OCI-LY3 (cell line): ENCODE measurements at regions not wholly inside any gene's neighbourhood (a gene's known extent, or its start where the extent isn't known, plus 50 kb on each side); places are given as distances from the start of the nearest gene placed in this dataset.

ENCODE experiments used
- H2AFZ ChIP-seq: fragments of 200-600, 300-600 bp; shearing (Covaris generic); 2 replicates; pipeline ENCODE4 v1.6.0; 2014; ENCODE audit warnings: antibody characterized with exemption, low read depth, low read length
- H3K27ac ChIP-seq: fragments of 200-600, 300-600 bp; sonication (generic); 2 replicates; pipeline ENCODE4 v1.5.1; 2014; ENCODE audit warnings: mild to moderate bottlenecking, low read length, moderate library complexity, mixed read lengths
- H3K27me3 ChIP-seq: fragments of 200-600, 300-600 bp; sonication (generic); 2 replicates; pipeline ENCODE4 v1.6.1; 2014; ENCODE audit warnings: low read depth, low read length, mixed read lengths
- H3K36me3 ChIP-seq: fragments of 200-600, 300-600 bp; sonication (generic); replicated peaks from 2 replicates; pipeline ENCODE3; 2014; ENCODE audit warnings: low read depth, low read length, mixed read lengths
- H3K4me1 ChIP-seq: fragments of 300-600, 200-600 bp; sonication (generic); 2 replicates; pipeline ENCODE4 v1.6.1; 2014; ENCODE audit warnings: low read length, mixed read lengths
- H3K4me2 ChIP-seq: fragments of 200-600, 300-600 bp; sonication (generic); 2 replicates; pipeline ENCODE4 v1.6.1; 2014; ENCODE audit warnings: low read length, mixed read lengths
- H3K4me3 ChIP-seq: fragments of 300-600, 200-600 bp; sonication (generic); 2 replicates; pipeline ENCODE4 v1.5.1; 2014; ENCODE audit warnings: antibody characterized with exemption, mild to moderate bottlenecking, low read length, moderate library complexity
- H3K79me2 ChIP-seq: fragments of 300-600, 200-600 bp; shearing (Covaris generic); 2 replicates; pipeline ENCODE4 v1.6.1; 2014; ENCODE audit warnings: mild to moderate bottlenecking, low read length, mixed read lengths
- H3K9ac ChIP-seq: fragments of 300-600, 200-600 bp; shearing (Covaris generic); 2 replicates; pipeline ENCODE4 v1.6.0; 2014; ENCODE audit warnings: mild to moderate bottlenecking, low read length, moderate library complexity
- H3K9me3 ChIP-seq: fragments of 200-600, 300-600 bp; shearing (Covaris generic); 2 replicates; pipeline ENCODE4 v1.6.1; 2014; ENCODE audit warnings: low read length, mixed read lengths; ENCODE audit not compliant: insufficient read depth
- H4K20me1 ChIP-seq: fragments of 200-600, 300-600 bp; sonication (generic); 2 replicates; pipeline ENCODE4 v1.6.1; 2016; ENCODE audit warnings: low read length, mixed read lengths; ENCODE audit not compliant: insufficient read depth
- CTCF ChIP-seq: fragments of 200-600, 300-600 bp; sonication (generic); IDR thresholded peaks from 2 replicates; pipeline ENCODE4 v1.5.1; 2014; ENCODE audit warnings: antibody characterized with exemption, low read length, low read depth
- EZH2phosphoT487 ChIP-seq: fragments of 200-600 bp; shearing (Covaris generic); IDR thresholded peaks from 2 replicates; pipeline ENCODE4 v1.6.1; 2018; ENCODE audit warnings: antibody characterized with exemption, mixed run types, low read depth

GRCh38 chr7:38049679-38050078, 128.4 kb upstream of the STARD3NL start:
- Histone ChIP-seq H3K9me3 (no peaks in the 10 kb centered on the region), H3K4me3 (no peak overlapping the region), H3K79me2 (no peaks in the 10 kb centered on the region), H4K20me1 (no peaks in the 10 kb centered on the region), H2AFZ (no peak overlapping the region), H3K27ac (no peak overlapping the region), H3K36me3 (no peaks in the 10 kb centered on the region), H3K4me2 (no peak overlapping the region), H3K4me1 (no peaks in the 10 kb centered on the region), H3K27me3 (peaks cover 2% of the 10 kb centered on the region; the same call in 1 of the 2 replicates), H3K9ac (no peak overlapping the region)
- TF ChIP-seq EZH2phosphoT487 (no peak), CTCF (no peak)

- Histone ChIP-seq H3K9ac (no peak overlapping the region), H3K36me3 (no peaks in the 10 kb centered on the region), H3K79me2 (no peaks in the 10 kb centered on the region), H3K4me2 (no peak overlapping the region), H4K20me1 (no peaks in the 10 kb centered on the region), H3K9me3 (no peaks in the 10 kb centered on the region), H3K27ac (no peak overlapping the region), H3K4me3 (no peak overlapping the region), H2AFZ (no peak overlapping the region), H3K27me3 (peaks cover 2% of the 10 kb centered on the region; the same call in 1 of the 2 replicates), H3K4me1 (no peaks in the 10 kb centered on the region)
- TF ChIP-seq EZH2phosphoT487 (no peak), CTCF (no peak)
Observed at GRCh38 chr7:38051311-38051710, 126.7 kb upstream of the STARD3NL start.

GRCh38 chr7:38051786-38052185, 126.3 kb upstream of the STARD3NL start:
- H3K36me3 ChIP-seq: no peaks in the 10 kb centered on the region

GRCh38 chr7:38052786-38053185, 125.3 kb upstream of the STARD3NL start:
- TF ChIP-seq EZH2phosphoT487: no peak
- no peak for TF ChIP-seq CTCF
- Histone ChIP-seq H2AFZ (no peak overlapping the region), H3K4me3 (no peak overlapping the region), H3K4me1 (no peaks in the 10 kb centered on the region), H4K20me1 (no peaks in the 10 kb centered on the region), H3K9me3 (no peaks in the 10 kb centered on the region), H3K27me3 (peaks cover 8% of the 10 kb centered on the region), H3K79me2 (no peaks in the 10 kb centered on the region), H3K4me2 (no peak overlapping the region), H3K36me3 (no peaks in the 10 kb centered on the region), H3K27ac (no peak overlapping the region), H3K9ac (no peak overlapping the region)

More at GRCh38 chr7:38051786-38052185, 126.3 kb upstream of the STARD3NL start:
- no peak for TF ChIP-seq EZH2phosphoT487
- TF ChIP-seq CTCF: no peak
- Histone ChIP-seq H3K4me2 (no peak overlapping the region), H3K27me3 (peaks cover 2% of the 10 kb centered on the region; the same call in 1 of the 2 replicates), H3K4me3 (no peak overlapping the region), H3K4me1 (no peaks in the 10 kb centered on the region), H3K9ac (no peak overlapping the region), H3K9me3 (no peaks in the 10 kb centered on the region), H3K27ac (no peak overlapping the region), H2AFZ (no peak overlapping the region), H3K79me2 (no peaks in the 10 kb centered on the region), H4K20me1 (no peaks in the 10 kb centered on the region)
